SIG-M5 treated with dmso at 0.1 percent for 504 hours (cell line): ENCODE measurements at regions not wholly inside any gene's neighbourhood (a gene's known extent, or its start where the extent isn't known, plus 50 kb on each side); places are given as distances from the start of the nearest gene placed in this dataset.
"Not testable (repeated sequence)": the region's sequence is repeated elsewhere in the genome, so short reads cannot be mapped to it uniquely, and the experiment has no call there.

ENCODE experiments used
- DNase-seq: peaks from one replicate; lab custom pipeline; 2025; ENCODE audit not compliant: unreplicated experiment; lab: John Stamatoyannopoulos, UW

DNA sequence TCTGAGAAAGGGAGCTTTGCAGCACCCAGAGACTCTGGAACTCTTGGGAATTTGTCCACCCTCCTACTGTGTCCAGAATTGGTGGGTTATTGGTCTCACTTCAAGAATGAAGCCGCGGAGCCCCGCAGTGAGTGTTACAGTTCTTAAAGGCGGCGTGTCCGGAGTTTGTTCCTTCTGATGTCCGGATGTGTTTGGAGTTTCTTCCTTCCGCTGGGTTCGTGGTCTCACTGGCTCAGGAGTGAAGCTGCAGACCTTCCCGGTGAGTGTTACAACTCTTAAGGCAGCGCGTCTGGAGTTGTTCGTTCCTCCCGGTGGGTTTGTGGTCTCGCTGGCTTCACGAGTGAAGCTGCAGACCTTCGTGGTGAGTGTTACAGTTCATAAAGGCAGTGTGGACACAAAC is 824.7 kb downstream of the LRRTM4 start:
- DNase-seq = not testable (repeated sequence)

DNA sequence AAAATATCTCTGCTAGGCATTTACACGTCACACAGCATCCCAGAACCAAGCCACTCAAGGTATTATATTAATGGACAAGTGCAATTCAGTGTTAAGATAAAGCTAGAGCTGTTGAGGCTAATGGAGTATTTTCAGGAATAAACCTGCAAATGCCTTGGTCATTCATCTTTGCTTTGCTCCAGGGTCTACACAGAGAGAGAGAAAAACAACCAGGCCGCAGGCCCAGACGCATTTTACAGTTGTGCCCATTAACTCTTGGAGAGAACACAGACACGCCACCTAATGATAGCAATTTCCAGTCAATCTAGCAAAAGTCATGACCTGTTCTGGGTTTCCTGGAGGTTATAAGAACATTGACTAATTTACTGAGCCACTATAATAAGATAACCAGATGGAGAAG is 829.3 kb downstream of the LRRTM4 start:
- DNase-seq = no peak

DNA sequence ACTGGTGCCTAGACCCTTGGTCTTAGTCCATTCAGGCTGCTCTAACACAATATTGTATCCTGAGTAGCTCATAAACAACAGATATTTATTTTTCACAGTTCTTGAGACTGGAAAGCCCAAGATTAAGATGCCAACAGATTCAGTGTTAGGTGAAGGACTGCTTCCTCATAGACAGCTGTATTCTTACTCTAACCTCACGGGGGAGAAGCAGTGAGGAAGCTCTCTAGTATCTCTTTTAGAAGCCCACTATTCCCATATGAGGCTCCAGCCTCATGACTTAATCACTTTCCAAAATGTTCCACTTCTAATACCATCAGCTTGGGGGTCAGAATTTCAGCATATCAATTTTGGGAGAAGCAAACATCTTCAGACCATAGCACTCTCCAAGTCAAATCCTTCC is 833.4 kb downstream of the LRRTM4 start:
- DNase-seq = no peak

DNA sequence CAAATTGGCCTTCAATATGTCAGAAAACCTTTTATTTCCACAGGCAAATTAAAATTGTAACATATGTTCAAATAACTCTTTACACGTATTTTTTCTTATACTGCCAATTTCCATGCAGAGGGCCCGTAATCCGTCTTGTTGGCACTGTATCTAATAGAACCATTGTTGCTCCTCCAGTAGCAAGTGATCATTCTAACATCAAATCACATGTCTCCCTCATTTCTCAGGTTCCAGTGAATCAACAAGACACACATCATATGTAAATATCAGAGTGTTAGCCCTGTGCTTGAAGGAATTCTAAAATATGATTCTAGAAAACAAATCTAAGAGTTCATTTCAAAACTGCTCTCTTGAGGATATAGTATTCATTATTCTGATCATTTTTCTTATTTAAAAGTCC is 834.3 kb downstream of the LRRTM4 start:
- DNase-seq = no peak

DNA sequence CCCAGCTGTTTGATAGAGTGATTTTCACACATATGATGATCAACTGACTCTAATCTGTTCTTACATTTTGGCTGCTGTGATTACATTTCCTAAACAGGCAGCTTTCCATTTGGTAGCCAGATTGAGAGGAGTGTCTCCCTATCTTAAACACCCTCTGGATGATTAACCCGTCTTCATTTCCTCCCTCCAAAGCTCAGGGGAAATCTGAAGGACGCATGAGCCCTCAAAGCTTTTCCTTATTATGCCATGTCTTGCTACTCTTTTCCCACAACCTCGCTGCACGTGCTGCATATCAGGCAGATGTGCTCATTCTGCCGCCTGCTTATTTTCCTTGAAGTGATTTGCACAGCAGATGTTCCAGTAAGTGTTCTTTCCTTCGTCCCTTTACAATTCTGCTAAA is 837.4 kb downstream of the LRRTM4 start:
- no peak for DNase-seq

DNA sequence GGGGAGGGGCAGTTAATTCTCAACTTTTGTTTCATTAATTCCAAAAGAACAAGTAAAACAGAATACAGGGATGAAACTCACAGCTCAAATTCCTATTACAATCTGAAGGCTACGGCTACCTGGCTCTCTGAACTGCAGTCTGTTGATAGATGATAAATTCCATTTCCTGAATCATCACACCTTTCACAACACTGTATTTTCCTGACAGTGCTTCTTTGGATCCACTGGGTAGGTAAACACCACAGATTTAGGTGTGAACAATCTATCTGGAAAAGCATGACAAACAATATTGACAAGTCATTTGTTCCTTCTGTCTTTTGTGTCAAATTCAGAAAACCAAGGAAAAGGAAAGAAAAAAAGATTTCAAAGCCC is 843.2 kb downstream of the LRRTM4 start:
- no peak for DNase-seq

DNA sequence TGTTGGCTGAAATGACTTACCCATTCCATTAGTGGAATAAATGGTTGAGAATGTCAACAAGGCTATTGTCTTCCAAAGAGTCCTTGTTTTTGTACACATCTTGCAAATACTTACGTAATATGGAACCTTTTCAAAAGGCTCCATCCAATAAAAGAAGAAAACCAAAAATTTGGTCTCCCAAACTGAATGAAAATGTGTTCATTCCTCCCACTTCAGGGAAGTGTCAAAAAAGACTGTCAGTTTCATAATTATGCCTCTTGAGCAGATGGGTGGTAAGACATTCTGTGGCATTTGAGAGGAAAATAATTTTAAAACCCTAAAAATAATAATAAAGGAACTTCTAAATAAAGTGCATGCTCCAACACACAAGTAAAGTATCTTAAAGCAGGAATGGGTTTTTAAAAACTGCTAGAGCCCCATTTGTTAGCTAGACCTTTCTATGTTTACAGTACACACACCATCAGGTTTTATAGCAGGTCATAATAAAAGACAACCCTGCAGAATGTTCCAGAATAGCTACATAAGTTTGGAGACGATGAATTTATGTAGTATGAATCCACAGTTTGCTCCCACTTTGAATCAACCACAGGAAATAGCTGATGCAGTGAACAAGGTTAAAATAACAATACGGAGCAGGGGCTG is 843.7 kb downstream of the LRRTM4 start:
- DNase-seq = no peak

DNA sequence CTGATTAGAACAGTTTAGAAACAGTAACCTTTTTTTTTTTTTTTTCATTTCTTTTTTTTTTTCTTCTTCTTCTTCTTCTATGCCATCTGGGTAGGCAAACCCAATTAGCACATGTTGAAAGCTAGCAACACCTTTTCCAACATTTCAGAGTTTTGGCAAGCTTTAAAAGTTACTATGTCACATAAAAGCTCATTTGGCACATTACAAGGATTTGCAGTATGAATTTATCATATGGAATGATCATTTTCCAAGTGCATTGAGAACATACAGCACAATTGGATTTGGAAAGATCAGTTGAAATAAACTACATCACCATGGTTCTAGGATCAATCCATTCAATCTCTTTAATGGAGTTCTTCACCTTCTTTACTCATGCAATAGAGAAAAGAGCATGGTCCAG is 847.0 kb downstream of the LRRTM4 start:
- DNase-seq = no peak

DNA sequence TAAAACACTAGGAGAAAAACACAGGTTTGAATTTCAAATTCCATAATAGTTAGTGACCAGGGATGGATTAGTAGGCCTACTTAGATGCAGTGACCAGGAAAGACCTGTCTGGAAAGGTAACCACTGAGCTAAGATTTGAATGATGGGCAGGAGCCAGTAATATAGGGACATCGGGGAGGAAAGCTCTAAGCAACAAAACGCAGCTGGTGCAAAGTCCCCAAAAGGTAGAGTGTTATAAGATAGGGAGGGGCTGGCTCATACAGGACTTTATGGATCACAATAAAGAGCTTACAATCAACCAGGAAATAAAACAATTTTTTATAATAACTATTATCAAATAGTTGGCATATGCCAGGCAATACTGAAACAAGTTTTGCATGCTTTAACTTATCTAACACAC is 849.4 kb downstream of the LRRTM4 start:
- DNase-seq = no peak

DNA sequence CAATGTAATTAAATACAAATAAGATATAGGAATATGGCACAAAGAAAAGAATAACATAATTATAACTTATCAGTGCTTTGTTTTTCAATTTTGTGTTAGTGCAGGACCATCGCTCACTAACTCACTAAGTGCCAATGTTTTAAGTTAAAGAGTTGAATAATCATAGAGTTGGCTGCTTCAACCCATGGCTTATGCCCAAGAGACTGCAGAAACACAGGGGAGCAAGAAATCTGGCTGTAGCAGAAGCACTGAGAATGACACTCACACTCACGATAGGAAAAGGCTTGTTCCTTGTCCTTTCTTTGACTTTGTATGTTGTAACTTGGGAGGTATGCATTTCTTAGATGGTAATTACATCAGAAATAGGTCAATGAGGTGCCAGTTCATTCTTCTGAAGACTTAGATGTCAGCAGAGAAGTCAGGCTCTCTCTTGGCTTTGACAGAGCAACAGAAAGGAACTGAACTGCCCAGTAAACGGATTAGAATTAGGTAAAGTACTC is 852.2 kb downstream of the LRRTM4 start:
- DNase-seq = no peak

DNA sequence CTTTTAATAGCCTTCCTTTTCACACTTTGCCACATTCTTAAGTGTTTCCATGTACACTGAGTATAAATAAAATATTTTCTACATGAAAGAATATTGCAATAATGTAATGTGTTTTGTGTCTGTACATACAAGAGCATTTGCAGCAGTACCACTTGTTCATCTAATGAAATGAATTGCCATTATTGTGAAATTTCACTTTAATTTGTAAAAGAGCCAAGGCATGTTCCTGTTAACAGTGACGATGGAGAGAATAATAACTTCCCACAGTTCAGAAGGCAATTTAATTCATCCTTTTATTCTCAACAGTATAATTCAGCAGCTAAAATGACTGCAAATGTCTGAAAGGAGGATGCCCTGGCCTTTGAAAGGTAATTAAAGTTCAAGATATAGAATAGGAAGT is 853.9 kb downstream of the LRRTM4 start:
- no peak for DNase-seq

DNA sequence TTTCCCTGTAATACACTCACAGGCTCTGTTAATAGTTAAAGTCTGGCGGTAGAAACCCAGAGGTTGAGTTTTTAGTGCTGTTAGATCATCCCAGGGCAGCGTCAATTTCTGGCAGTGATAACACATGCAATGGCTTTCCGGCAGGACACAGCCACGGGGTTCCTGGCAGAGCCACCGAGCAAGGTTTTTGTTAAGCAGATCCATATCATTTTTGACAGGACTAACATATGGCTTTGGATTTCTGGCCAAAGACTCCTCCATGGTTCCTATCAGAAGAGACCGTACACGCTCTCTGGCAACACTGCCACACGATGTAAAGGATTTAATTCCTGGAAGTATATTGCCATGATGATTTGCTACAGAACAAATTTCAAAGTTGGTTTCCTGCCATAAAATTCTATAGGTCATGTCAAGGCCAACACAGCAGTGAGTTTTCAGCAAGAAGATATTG is 854.3 kb downstream of the LRRTM4 start:
- no peak for DNase-seq

DNA sequence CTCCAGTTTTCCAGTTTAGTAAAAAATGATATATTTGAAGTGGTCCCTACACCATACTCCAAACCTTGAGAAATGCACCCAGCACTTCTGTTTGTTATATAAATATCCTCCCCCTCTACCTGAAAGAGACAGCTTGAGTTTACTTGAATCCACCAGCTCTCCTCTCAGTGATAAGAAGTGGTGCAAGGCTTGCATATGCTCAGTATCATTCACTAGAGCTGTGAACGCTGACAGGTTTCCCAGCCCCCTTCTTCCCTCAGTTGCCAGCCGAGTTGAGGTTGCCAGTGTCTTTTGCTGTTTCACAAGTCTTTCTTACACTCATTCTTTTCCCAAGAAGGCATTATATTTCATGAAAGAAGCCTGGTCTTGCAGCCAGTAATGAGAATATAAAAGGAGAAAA is 880.0 kb downstream of the LRRTM4 start:
- no peak for DNase-seq

DNA sequence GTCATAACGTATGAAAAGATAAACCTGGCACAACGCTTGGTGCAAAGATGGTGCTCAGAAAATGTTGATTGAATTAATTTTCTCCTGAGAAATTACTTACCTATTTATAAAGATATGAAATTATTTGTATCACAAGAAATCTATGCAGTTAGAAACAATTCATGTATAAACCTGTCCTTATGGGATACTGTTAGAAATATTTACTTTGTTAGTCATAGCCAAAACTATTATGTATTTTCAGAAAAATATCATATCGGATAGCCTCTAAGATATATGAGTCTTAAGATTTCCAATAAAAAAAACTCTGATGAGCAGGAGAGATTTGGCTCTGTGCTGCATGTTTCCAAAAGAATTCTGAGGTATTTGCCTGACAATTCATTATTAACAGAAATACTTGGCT is 880.7 kb downstream of the LRRTM4 start:
- no peak for DNase-seq

DNA sequence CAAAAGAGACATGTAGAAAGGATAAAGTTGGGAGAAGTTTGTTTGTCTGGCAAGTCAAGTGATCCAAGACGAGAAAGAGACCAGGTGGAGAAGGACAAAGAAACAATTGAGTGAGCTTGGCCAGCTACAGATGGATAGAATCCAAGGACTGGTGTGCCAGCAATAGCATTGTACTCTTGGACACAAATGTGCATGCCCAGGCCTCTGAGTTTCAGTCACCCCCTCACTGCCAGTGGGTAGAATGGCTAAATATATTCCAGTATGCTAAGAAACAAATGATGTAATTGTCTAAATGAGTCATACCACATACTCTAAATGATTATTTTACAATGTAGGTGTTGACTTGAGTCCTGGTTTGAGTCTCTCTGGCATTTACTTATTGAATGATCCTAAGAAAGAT is 881.3 kb downstream of the LRRTM4 start:
- no peak for DNase-seq

DNA sequence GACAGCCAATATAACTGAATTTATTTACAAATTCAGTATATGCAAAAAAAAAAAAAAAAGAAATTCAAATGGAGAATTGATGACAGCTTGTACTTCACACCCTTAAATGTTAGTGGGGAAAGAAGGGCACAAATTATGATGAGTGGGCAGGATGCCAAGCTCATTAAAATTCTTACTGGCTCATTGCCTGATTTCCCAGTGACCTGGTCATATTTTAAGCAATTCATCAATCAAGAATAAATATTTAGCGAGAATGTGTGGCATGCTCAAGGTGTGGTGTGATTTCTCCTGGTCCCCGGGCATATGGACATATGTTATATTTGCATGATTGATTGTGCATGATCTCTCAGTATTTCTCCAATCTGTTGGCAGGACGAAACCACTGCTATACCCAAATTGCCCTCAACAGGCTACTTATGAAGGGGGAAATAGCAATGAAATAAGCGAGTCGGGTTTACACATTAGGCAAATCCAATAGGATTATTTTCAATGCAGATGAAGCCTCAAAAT is 883.0 kb downstream of the LRRTM4 start:
- DNase-seq = no peak

DNA sequence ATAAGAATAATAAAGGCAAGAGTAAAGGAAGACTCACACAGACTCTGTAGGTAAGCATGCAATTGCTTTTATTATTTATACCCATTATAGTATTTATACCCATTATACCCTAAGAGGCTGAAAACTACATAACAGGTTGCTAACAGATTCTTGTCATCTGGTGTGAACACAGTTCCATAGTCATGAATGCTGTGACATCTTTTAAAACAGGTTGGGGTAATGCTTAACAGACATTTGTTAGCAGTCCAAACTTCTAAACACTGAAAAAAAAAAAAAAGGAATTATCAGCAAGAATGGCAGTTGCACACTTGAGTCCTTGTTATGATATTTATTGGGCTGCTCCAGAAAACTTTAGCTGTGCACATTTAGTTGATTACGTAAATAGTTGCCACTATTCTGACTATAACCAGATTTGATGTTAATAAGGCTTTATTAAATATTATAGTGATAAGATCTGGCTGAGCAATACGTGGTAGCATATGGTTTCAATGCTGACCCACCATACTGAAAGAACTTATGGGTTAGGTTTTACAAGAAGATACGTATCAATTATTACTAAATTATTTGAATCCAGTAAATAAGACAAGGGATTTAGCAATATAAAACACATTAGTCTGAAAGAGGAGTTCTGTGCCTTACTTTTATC is 888.8 kb downstream of the LRRTM4 start:
- DNase-seq = no peak

DNA sequence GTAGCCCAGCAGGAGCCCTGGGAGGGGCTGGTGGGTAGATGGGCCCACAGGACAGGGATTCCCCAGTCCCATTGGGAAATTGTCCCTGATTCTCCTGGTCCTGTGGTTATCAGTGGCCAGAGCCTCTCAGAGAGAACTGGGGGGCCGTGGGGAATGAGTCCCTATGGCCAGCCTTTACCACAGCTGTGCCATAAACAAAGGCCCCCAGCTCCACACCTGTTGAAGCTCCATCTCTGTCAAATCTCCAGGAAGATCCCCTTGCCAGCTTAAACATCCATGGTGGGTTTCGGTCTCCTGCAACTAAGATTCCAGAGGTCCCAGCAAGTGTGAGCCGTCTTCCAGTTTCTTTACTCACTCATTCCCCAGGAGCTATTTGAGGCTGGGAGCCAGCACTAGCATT is 897.1 kb downstream of the LRRTM4 start:
- no peak for DNase-seq

DNA sequence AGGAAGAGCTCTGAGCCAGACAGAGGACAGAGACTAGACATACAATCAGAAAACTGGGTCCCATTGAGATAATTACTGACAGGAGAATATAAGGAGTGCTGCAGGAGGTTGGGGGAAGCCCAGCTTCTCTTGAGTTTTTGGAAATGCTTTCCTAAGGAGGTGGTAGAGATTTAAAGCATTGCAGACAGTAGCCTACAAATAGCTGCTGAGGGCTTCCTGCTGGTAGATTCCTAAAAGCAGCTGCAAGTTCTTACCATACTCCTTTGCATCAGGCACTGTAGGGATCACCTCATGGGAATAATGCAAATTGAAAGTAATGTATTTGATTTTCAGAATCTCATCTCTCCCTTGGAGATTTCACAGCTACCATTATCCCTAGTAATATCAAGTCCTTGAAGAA is 902.6 kb upstream of the GCFC2 start:
- no peak for DNase-seq

DNA sequence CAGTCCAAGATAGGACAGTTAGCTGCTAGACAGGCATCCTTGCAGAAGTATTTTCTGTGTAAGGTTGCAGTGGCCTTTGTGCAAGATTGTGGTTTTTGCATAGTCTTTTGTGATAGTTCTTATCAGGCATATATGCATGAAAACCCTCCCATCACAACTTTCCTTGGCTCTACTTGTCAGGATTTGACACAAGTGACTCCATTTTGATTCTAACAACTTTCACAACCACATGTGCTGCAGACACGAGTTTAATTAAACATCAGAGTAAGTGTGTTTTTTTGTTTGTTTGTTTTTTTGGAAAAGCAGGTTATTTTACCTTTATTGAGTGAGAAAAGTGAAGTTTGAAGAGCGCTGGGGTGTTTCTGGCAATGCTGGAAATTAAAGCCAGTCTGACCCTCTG is 902.0 kb upstream of the GCFC2 start:
- DNase-seq = no peak

DNA sequence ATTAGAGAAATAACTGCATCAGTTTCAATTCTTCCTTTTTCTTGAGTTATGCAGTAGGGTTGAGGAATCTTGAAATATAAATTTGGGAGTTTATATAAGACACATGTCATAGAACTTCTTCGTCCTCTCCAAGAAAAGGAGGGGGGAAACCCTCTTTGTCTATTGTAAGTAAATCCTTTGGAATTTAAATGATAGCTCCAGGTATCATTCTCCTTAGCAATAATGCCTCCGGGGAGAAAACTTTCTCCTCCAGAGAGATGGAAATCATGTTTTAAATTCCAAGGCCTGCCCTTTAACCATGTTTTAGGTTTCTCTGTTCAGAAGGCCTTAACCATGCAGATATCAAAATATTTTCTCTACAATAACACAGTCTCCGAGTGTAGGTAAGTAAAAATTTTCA is 899.7 kb upstream of the GCFC2 start:
- no peak for DNase-seq

DNA sequence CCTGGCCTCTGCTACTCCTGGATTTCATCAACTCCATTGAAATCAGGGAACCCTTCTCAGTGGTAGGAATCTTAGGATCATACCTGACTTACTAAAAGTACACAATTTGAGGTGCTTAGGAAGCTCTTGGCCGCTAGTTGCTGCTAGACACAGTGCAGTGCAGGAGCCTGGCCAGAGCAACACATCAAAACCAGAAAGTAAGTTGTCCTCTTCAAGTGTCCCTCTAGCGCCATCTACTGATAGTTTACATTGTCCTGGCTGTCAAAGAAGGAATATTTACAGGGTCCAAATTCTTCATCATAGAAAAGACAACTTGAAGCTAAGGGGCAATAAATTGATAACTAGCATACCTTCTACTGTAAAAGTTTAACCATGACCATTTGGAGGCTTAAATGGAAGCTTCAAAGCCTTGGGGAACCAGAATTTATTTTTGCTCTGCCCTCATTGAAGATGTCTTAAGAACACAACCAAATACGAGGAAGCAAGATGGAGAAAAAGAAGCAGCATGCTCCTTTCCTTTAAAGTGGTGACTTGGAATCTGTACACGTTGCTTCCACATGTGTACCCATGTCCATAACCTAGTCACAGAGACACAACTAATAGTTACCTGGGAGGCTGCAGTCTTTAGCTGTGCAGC is 889.1 kb upstream of the GCFC2 start:
- peak; percentile 86 for DNase-seq
